Trophoblast cell (in vitro differentiated cells and primary cell): ENCODE measurements at regions not wholly inside any gene's neighbourhood (a gene's known extent, or its start where the extent isn't known, plus 50 kb on each side); places are given as distances from the start of the nearest gene placed in this dataset.

ENCODE experiments used
- DNase-seq, 2 donors: peaks; one replicate each; pipeline ENCODE4 v3.0.0-alpha.2; 2016
- H2AFZ ChIP-seq: 2 replicates; pipeline ENCODE4 v1.6.1; 2013; ENCODE audit warnings: low read length, moderate library complexity, mild to moderate bottlenecking; ENCODE audit not compliant: insufficient read depth, poor library complexity
- H2AK5ac ChIP-seq: 2 replicates; pipeline ENCODE4 v1.6.1; 2013; ENCODE audit warnings: mild to moderate bottlenecking, low read length
- H2BK120ac ChIP-seq: 2 replicates; pipeline ENCODE4 v1.6.1; 2013; ENCODE audit warnings: low read length, mild to moderate bottlenecking, moderate library complexity; ENCODE audit not compliant: insufficient read depth, poor library complexity
- H2BK12ac ChIP-seq: 2 replicates; pipeline ENCODE4 v1.6.1; 2013; ENCODE audit warnings: mild to moderate bottlenecking, low read length, moderate library complexity
- H2BK5ac ChIP-seq: 2 replicates; pipeline ENCODE4 v1.6.1; 2013; ENCODE audit warnings: low read length, low read depth, moderate library complexity, mild to moderate bottlenecking; ENCODE audit not compliant: poor library complexity
- H3K14ac ChIP-seq: 2 replicates; pipeline ENCODE4 v1.6.1; 2013; ENCODE audit warnings: mild to moderate bottlenecking, low read length
- H3K18ac ChIP-seq: 2 replicates; pipeline ENCODE4 v1.6.1; 2013; ENCODE audit warnings: mild to moderate bottlenecking, low read length
- H3K23ac ChIP-seq: 2 replicates; pipeline ENCODE4 v1.6.1; 2013; ENCODE audit warnings: low read length
- H3K27ac ChIP-seq: 2 replicates; pipeline ENCODE4 v1.5.1; 2013; ENCODE audit warnings: low read depth, mild to moderate bottlenecking, inconsistent platforms, low read length, moderate library complexity
- H3K27me3 ChIP-seq: 2 replicates; pipeline ENCODE4 v1.6.1; 2013; ENCODE audit warnings: inconsistent platforms, mild to moderate bottlenecking, low read length, moderate library complexity; ENCODE audit not compliant: insufficient read depth
- H3K36me3 ChIP-seq, 2 experiments: 1 replicate in 1 of 2; 2 replicates in 1 of 2; pipeline ENCODE4 v1.6.1; 2013; ENCODE audit warnings: low read length in 2 of 2, mild to moderate bottlenecking in 2 of 2, moderate library complexity in 1 of 2; ENCODE audit not compliant: insufficient read depth in 2 of 2, control insufficient read depth in 1 of 2
- H3K4ac ChIP-seq: 2 replicates; pipeline ENCODE4 v1.6.1; 2013; ENCODE audit warnings: low read depth, mild to moderate bottlenecking, low read length, moderate library complexity
- H3K4me1 ChIP-seq, 2 experiments: 1 replicate in 1 of 2; 2 replicates in 1 of 2; pipeline ENCODE4 v1.6.1; 2013; ENCODE audit warnings: low read length in 2 of 2, mild to moderate bottlenecking in 2 of 2, moderate library complexity in 1 of 2; ENCODE audit not compliant: insufficient read depth in 2 of 2, control insufficient read depth in 1 of 2
- H3K4me2 ChIP-seq: 2 replicates; pipeline ENCODE4 v1.6.1; 2013; ENCODE audit warnings: inconsistent platforms, mild to moderate bottlenecking, low read length, moderate library complexity
- H3K4me3 ChIP-seq: 2 replicates; pipeline ENCODE4 v1.5.1; 2013; ENCODE audit warnings: mild to moderate bottlenecking, low read depth, low read length, inconsistent platforms
- H3K79me1 ChIP-seq: one replicate; pipeline ENCODE4 v1.6.1; 2013; ENCODE audit warnings: low read length
- H3K79me2 ChIP-seq: 2 replicates; pipeline ENCODE4 v1.6.1; 2013; ENCODE audit warnings: low read length, mild to moderate bottlenecking; ENCODE audit not compliant: control insufficient read depth, insufficient read depth, poor library complexity
- H3K9ac ChIP-seq: 2 replicates; pipeline ENCODE4 v1.6.1; 2013; ENCODE audit warnings: mild to moderate bottlenecking, low read length
- H3K9me3 ChIP-seq: 2 replicates; pipeline ENCODE4 v1.6.1; 2013; ENCODE audit warnings: low read depth, mild to moderate bottlenecking, control low read depth, inconsistent platforms, low read length; ENCODE audit not compliant: insufficient read depth
- H4K12ac ChIP-seq: 2 replicates; pipeline ENCODE4 v1.6.1; 2013; ENCODE audit warnings: low read depth, mild to moderate bottlenecking, low read length, moderate library complexity
- H4K8ac ChIP-seq: 2 replicates; pipeline ENCODE4 v1.6.1; 2013; ENCODE audit warnings: low read depth, mild to moderate bottlenecking, low read length, moderate library complexity
- H4K91ac ChIP-seq: one replicate; pipeline ENCODE4 v1.6.1; 2013; ENCODE audit warnings: low read depth, mild to moderate bottlenecking, low read length, moderate library complexity
- WGBS: extraction: QIAGEN DNeasy Blood & Tissue Kit; methylation state at CpG from one replicate; pipeline ENCODE4 v1.1.7; 2013; ENCODE audit warnings: missing lambda C conversion rate; ENCODE audit not compliant: insufficient read length, insufficient coverage; ENCODE audit errors: extremely low coverage; 5-methylcytosine and 5-hydroxymethylcytosine counted together

DNA sequence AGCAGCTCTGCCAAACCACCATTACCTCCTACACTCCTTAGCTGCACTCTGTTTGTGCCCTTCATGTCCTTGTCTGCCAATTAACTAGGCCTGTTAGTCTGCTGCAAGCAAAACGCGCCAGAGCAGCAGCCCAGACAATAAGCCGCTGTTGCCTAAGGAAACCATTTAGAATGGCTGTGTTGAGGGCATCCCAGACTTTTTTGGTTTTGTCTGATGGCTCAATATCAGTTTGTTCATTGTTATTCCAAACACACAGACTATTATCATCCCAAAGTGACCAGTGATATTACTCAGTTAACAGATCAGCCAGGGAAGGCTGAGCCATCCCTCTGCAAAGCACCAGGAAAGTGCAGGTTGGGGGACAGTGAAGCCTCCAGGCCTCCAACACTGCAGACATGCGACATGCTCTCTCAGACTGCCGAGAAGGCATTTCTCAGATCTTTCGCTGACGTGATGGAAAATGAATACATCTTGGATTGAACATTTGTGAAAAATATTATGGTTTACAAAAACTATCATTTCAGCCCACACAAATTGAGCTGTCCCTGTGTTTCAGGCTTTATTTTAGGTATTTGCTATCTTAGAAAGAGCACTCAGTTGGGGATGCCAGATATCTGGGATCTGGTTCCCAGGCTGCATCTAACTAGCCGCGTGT is 182.0 kb upstream of the HNRNPA3 start:
- no peak overlapping the region for H2BK12ac ChIP-seq

GRCh38 chr2:177031438-177032180 is 181.0 kb upstream of the HNRNPA3 start:
- H3K4me2 ChIP-seq, result no peak overlapping the region
- no peaks in the 10 kb centered on the region for H3K27me3 ChIP-seq
- H2BK5ac ChIP-seq, result no peak overlapping the region
- no peak overlapping the region for H4K91ac ChIP-seq
- H3K18ac ChIP-seq, result no peak overlapping the region
- H3K36me3 ChIP-seq, result no peaks in the 10 kb centered on the region
- H3K79me1 ChIP-seq, result no peaks in the 10 kb centered on the region
- no CpG with 5 or more reads among the region's 3 CpGs for WGBS
- no peak for DNase-seq
- H3K4ac ChIP-seq, result no peak overlapping the region
- H2AFZ ChIP-seq, result no peak overlapping the region
- no peak overlapping the region for H3K9ac ChIP-seq
- no peaks in the 10 kb centered on the region for H3K9me3 ChIP-seq
- H3K4me1 ChIP-seq, result no peaks in the 10 kb centered on the region
- H2AK5ac ChIP-seq, result no peak overlapping the region
- no peaks in the 10 kb centered on the region for H3K79me2 ChIP-seq
- no peak overlapping the region for H3K27ac ChIP-seq
- no peak overlapping the region for H4K12ac ChIP-seq
- no peak overlapping the region for H2BK12ac ChIP-seq
- no peak overlapping the region for H3K4me3 ChIP-seq
- H2BK120ac ChIP-seq, result no peak overlapping the region
- no peak overlapping the region for H3K14ac ChIP-seq
- no peak overlapping the region for H3K23ac ChIP-seq
- no peak overlapping the region for H4K8ac ChIP-seq

More for the DNA sequence above, 182.0 kb upstream of the HNRNPA3 start:
- no peak overlapping the region for H2BK5ac ChIP-seq
- H4K8ac ChIP-seq, result no peak overlapping the region
- DNase-seq, result no peak
- WGBS, result no CpG with 5 or more reads among the region's 9 CpGs
- H3K79me1 ChIP-seq, result no peaks in the 10 kb centered on the region
- no peak overlapping the region for H3K4me3 ChIP-seq
- no peak overlapping the region for H4K91ac ChIP-seq
- no peak overlapping the region for H2AK5ac ChIP-seq
- no peaks in the 10 kb centered on the region for H3K27me3 ChIP-seq
- H2BK120ac ChIP-seq, result no peak overlapping the region
- H3K27ac ChIP-seq, result no peak overlapping the region
- H3K4ac ChIP-seq, result no peak overlapping the region
- H4K12ac ChIP-seq, result no peak overlapping the region
- no peak overlapping the region for H3K14ac ChIP-seq
- no peaks in the 10 kb centered on the region for H3K4me1 ChIP-seq
- H2AFZ ChIP-seq, result no peak overlapping the region
- no peaks in the 10 kb centered on the region for H3K9me3 ChIP-seq
- no peak overlapping the region for H3K18ac ChIP-seq
- no peak overlapping the region for H3K4me2 ChIP-seq
- H3K23ac ChIP-seq, result no peak overlapping the region
- no peak overlapping the region for H3K9ac ChIP-seq
- no peaks in the 10 kb centered on the region for H3K79me2 ChIP-seq
- no peaks in the 10 kb centered on the region for H3K36me3 ChIP-seq

GRCh38 chr2:177036747-177037146 is 175.8 kb upstream of the HNRNPA3 start:
- no peak overlapping the region for H4K12ac ChIP-seq
- no peak overlapping the region for H3K9ac ChIP-seq
- no peaks in the 10 kb centered on the region for H3K36me3 ChIP-seq
- no peak overlapping the region for H2BK5ac ChIP-seq
- H2AK5ac ChIP-seq, result no peak overlapping the region
- no peak overlapping the region for H3K23ac ChIP-seq
- H3K79me1 ChIP-seq, result no peaks in the 10 kb centered on the region
- no peak overlapping the region for H2AFZ ChIP-seq
- H4K8ac ChIP-seq, result no peak overlapping the region
- no CpG with 5 or more reads among the region's 3 CpGs for WGBS
- H3K27me3 ChIP-seq, result no peaks in the 10 kb centered on the region
- no peak for DNase-seq
- H3K4ac ChIP-seq, result no peak overlapping the region
- no peaks in the 10 kb centered on the region for H3K9me3 ChIP-seq
- no peak overlapping the region for H3K14ac ChIP-seq
- no peak overlapping the region for H3K18ac ChIP-seq
- no peaks in the 10 kb centered on the region for H3K4me1 ChIP-seq
- no peak overlapping the region for H2BK120ac ChIP-seq
- H3K27ac ChIP-seq, result no peak overlapping the region
- no peak overlapping the region for H3K4me2 ChIP-seq
- H3K4me3 ChIP-seq, result no peak overlapping the region
- no peaks in the 10 kb centered on the region for H3K79me2 ChIP-seq
- H4K91ac ChIP-seq, result no peak overlapping the region
- no peak overlapping the region for H2BK12ac ChIP-seq

- WGBS, result no CpG with 5 or more reads among the region's 2 CpGs
- H3K18ac ChIP-seq, result no peak overlapping the region
- H3K23ac ChIP-seq, result no peak overlapping the region
- H2AK5ac ChIP-seq, result no peak overlapping the region
- H3K27me3 ChIP-seq, result no peaks in the 10 kb centered on the region
- H3K4me1 ChIP-seq, result no peaks in the 10 kb centered on the region
- no peak overlapping the region for H3K27ac ChIP-seq
- no peaks in the 10 kb centered on the region for H3K9me3 ChIP-seq
- H2AFZ ChIP-seq, result no peak overlapping the region
- no peak overlapping the region for H4K91ac ChIP-seq
- no peak overlapping the region for H2BK12ac ChIP-seq
- H2BK5ac ChIP-seq, result no peak overlapping the region
- H3K79me1 ChIP-seq, result no peaks in the 10 kb centered on the region
- H2BK120ac ChIP-seq, result no peak overlapping the region
- H4K12ac ChIP-seq, result no peak overlapping the region
- H3K4me2 ChIP-seq, result no peak overlapping the region
- DNase-seq, result peak in 1 of 2 donors; percentile 75
- no peak overlapping the region for H3K9ac ChIP-seq
- no peak overlapping the region for H4K8ac ChIP-seq
- H3K4me3 ChIP-seq, result no peak overlapping the region
- H3K79me2 ChIP-seq, result no peaks in the 10 kb centered on the region
- H3K14ac ChIP-seq, result no peak overlapping the region
- H3K4ac ChIP-seq, result no peak overlapping the region
- no peaks in the 10 kb centered on the region for H3K36me3 ChIP-seq
Observed at GRCh38 chr2:177037569-177037968, 175.0 kb upstream of the HNRNPA3 start.
